GM06990 (cell line): ENCODE measurements at regions not wholly inside any gene's neighbourhood (a gene's known extent, or its start where the extent isn't known, plus 50 kb on each side); places are given as distances from the start of the nearest gene placed in this dataset.

Experiments
- DNase-seq: peaks from one replicate; pipeline ENCODE4 v3.0.0-alpha.2; 2011; ENCODE audit not compliant: insufficient read length; ENCODE audit errors: extremely low read depth
- H3K27me3 ChIP-seq: replicated peaks from 2 replicates; pipeline ENCODE4 v1.6.0; 2011; ENCODE audit warnings: low read length; ENCODE audit not compliant: control insufficient read depth, insufficient read depth
- H3K36me3 ChIP-seq: 2 replicates; pipeline ENCODE4 v1.5.1; 2011; ENCODE audit warnings: low read length; ENCODE audit not compliant: control insufficient read depth, insufficient read depth
- H3K4me3 ChIP-seq: replicated peaks from 2 replicates; pipeline ENCODE4 v1.5.1; 2011; ENCODE audit warnings: low read depth, mild to moderate bottlenecking, control low read depth, low read length
- CTCF ChIP-seq: IDR thresholded peaks from 2 replicates; pipeline ENCODE4 v1.5.1; 2011; ENCODE audit warnings: low read length, control low read depth, mild to moderate bottlenecking, inconsistent platforms; ENCODE audit not compliant: insufficient read depth, poor library complexity, severe bottlenecking

GRCh38 chr13:83065108-83065507, 817.2 kb downstream of the SLITRK1 start:
- no peak for TF ChIP-seq CTCF
- no peak overlapping the region for H3K4me3 ChIP-seq
- H3K27me3 ChIP-seq, result no peaks in the 10 kb centered on the region
- DNase-seq, result no peak
- H3K36me3 ChIP-seq, result no peaks in the 10 kb centered on the region

DNA sequence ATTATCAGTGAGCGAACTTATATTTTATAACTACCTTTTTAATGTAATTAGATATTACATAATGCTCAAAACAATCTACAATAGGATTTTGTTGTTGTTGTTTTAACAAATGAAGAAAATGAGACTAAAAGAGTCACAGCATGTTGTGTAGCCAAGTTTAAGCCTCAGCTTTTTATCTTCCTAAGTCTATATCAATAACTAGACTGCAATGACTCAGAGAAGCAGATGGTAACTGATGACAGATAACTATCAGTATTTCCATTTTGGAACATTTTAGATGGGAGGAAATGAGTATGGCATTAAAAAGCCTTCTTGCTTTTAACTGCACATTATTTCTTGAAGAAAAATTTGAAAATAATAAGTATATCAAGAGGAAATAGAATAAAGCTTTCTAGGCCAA, 825.2 kb downstream of the SLITRK1 start:
- no peak for TF ChIP-seq CTCF
- DNase-seq, result no peak
- Histone ChIP-seq H3K36me3 (no peaks in the 10 kb centered on the region), H3K4me3 (no peak overlapping the region), H3K27me3 (no peaks in the 10 kb centered on the region)

- Histone ChIP-seq H3K27me3 (no peaks in the 10 kb centered on the region), H3K4me3 (no peak overlapping the region), H3K36me3 (no peaks in the 10 kb centered on the region)
- DNase-seq, result no peak
- no peak for TF ChIP-seq CTCF
Measured at GRCh38 chr13:83056269-83056668, 826.0 kb downstream of the SLITRK1 start.

- no peak for DNase-seq
- no peaks in the 10 kb centered on the region for H3K36me3 ChIP-seq
- TF ChIP-seq CTCF, result no peak
Measured at GRCh38 chr13:83048419-83048818, 833.9 kb downstream of the SLITRK1 start.

DNA sequence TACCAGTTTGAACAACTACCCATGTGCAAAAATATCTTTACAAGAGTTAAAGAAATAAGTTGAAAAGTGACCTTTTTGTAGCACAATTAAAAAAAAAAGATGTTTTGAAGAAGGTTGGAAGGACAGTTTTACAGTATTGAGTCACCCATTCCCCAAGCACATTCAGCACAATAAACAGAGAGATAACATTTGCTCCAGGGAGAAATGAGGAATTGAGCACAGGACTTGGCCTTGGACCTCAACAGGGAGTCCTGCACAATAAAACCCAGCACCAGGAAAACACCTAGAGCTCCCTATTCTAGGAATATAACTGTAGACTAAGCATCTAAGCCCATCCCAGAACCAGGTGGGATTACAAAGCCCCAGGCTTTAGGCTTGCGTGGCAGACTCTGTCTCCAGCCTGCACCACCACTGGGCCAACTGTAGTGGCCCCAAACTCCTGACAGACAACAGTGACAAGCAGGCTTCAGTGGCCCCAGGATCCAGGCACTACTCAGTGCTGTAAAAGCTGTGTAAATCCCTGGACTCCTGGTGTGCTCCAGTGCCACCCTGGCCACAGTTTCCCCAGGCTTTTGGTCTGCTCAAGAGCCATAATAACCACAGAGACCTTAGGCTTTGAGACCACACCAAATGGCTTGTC, 857.2 kb downstream of the SLITRK1 start:
- DNase-seq, result no peak
- TF ChIP-seq CTCF, result no peak

More at GRCh38 chr13:83048419-83048818, 833.9 kb downstream of the SLITRK1 start:
- Histone ChIP-seq H3K4me3 (no peak overlapping the region), H3K27me3 (no peaks in the 10 kb centered on the region)

GRCh38 chr13:83024232-83024631, 858.0 kb downstream of the SLITRK1 start:
- H3K36me3 ChIP-seq, result no peaks in the 10 kb centered on the region
- H3K4me3 ChIP-seq, result no peak overlapping the region
- DNase-seq, result no peak
- no peaks in the 10 kb centered on the region for H3K27me3 ChIP-seq
- TF ChIP-seq CTCF, result no peak

More for the DNA sequence above, 857.2 kb downstream of the SLITRK1 start:
- no peak overlapping the region for H3K4me3 ChIP-seq
- H3K36me3 ChIP-seq, result no peaks in the 10 kb centered on the region
- no peaks in the 10 kb centered on the region for H3K27me3 ChIP-seq
